PC-9 (cell line): ENCODE measurements at regions not wholly inside any gene's neighbourhood (a gene's known extent, or its start where the extent isn't known, plus 50 kb on each side); places are given as distances from the start of the nearest gene placed in this dataset.

ENCODE experiments used
- BruUV-seq: library from RNA; stranded (reverse); fragments of 400-500 nt; replicated peaks from 2 replicates; lab custom pipeline; 2021; lab: Mats Ljungman, UMichigan
- CTCF ChIA-PET: fragments of 300-600 bp; sonication (Branson Sonifier 250); formaldehyde crosslinking; loops from one replicate; lab custom pipeline; 2022; ENCODE audit warnings: antibody characterized with exemption; lab: Charles Lee
- POLR2A ChIA-PET: fragments of 300-600 bp; sonication (Branson Sonifier 250); formaldehyde crosslinking; loops from one replicate; lab custom pipeline; 2022; ENCODE audit warnings: antibody characterized with exemption; ENCODE audit not compliant: unreplicated experiment; lab: Charles Lee
- DNase-seq, 2 experiments: peaks; one replicate each; pipeline versions ENCODE4 v3.0.0 to v3.0.0-alpha.2; 2015 to 2022; ENCODE audit warnings: mixed read lengths in 1 of 2
- H2AFZ ChIP-seq: fragments of 200-600 bp; sonication (generic); 2 replicates; pipeline ENCODE4 v1.8.1; 2017; ENCODE audit warnings: antibody characterized with exemption
- H3F3A ChIP-seq: fragments of 200-600 bp; sonication (generic); 2 replicates; pipeline ENCODE4 v1.8.1; 2017; ENCODE audit warnings: antibody characterized with exemption, mild to moderate bottlenecking, low read depth; ENCODE audit not compliant: insufficient read depth
- H3K27ac ChIP-seq: fragments of 200-600 bp; sonication (generic); 2 replicates; pipeline ENCODE4 v1.6.1; 2016; ENCODE audit warnings: mixed run types
- H3K27me3 ChIP-seq: fragments of 200-600 bp; sonication (generic); 2 replicates; pipeline ENCODE4 v1.6.1; 2016; ENCODE audit warnings: low read depth, mixed run types; ENCODE audit not compliant: insufficient read depth
- H3K36me3 ChIP-seq: fragments of 200-600 bp; sonication (generic); 2 replicates; pipeline ENCODE4 v1.6.1; 2016; ENCODE audit warnings: low read depth, mixed run types
- H3K4me1 ChIP-seq: fragments of 200-600 bp; sonication (generic); replicated peaks from 2 replicates; pipeline ENCODE4 v1.6.1; 2016; ENCODE audit warnings: mixed run types; ENCODE audit not compliant: insufficient read depth
- H3K4me2 ChIP-seq: fragments of 200-600 bp; sonication (generic); 2 replicates; pipeline ENCODE4 v1.6.1; 2017; ENCODE audit warnings: mixed run types
- H3K4me3 ChIP-seq: fragments of 200-600 bp; sonication (generic); 2 replicates; pipeline ENCODE4 v1.6.1; 2016; ENCODE audit warnings: mixed run types
- H3K79me2 ChIP-seq: fragments of 200-600 bp; sonication (generic); 2 replicates; pipeline ENCODE4 v1.6.1; 2017; ENCODE audit warnings: low read depth, mixed run types
- H3K9me2 ChIP-seq: fragments of 200-600 bp; sonication (generic); 2 replicates; pipeline ENCODE4 v1.8.1; 2017; ENCODE audit warnings: mild to moderate bottlenecking; ENCODE audit not compliant: insufficient read depth
- H3K9me3 ChIP-seq: fragments of 200-600 bp; sonication (generic); 2 replicates; pipeline ENCODE4 v1.8.1; 2016; ENCODE audit warnings: low read depth; ENCODE audit not compliant: insufficient read depth
- H4K20me1 ChIP-seq: fragments of 200-600 bp; sonication (generic); 2 replicates; pipeline ENCODE4 v1.8.1; 2017; ENCODE audit not compliant: insufficient read depth
- EZH2 ChIP-seq: fragments of 200-600 bp; sonication (generic); IDR thresholded peaks from 2 replicates; pipeline ENCODE4 v1.8.0; 2017; ENCODE audit warnings: antibody characterized with exemption, low read depth
- intact Hi-C: fragments of 100-400 bp; cut with micrococcal nuclease; formaldehyde crosslinking; loops from one replicate; pipeline ENCODE4 v1.10.0; 2022; ENCODE audit not compliant: unreplicated experiment
- TF ChIP-seq, protein P1 (sequence below): fragments of 200-600 bp; sonication (generic); conservative IDR thresholded peaks from 2 replicates; pipeline ENCODE4 v1.6.1; 2017; ENCODE audit warnings: mixed run types, antibody characterized with exemption, mild to moderate bottlenecking, moderate library complexity

DNA sequence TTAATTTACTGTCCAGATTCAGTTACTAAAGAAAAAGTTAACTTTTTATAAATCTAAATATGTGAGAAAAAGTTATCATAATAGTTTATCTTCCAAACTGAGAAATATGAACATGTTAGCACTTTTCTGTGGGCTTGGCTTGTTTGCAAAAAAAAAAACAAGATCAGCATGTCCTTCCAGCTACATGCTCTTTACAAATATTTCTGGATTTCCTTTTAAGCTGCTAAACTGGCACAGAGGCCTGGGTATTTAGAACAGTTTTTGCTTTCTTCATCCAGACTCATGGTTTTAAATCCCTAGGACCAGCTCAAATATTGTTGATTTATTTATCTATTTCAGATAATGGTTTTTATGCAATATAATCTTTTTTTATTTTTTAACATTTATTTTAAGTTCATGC lies 1444.5 kb upstream of the FLRT2 start:
- H2AFZ ChIP-seq, result no peak overlapping the region
- H3K27me3 ChIP-seq, result no peaks in the 10 kb centered on the region
- no peaks in the 10 kb centered on the region for H3K9me3 ChIP-seq
- TF ChIP-seq, protein P1, sequence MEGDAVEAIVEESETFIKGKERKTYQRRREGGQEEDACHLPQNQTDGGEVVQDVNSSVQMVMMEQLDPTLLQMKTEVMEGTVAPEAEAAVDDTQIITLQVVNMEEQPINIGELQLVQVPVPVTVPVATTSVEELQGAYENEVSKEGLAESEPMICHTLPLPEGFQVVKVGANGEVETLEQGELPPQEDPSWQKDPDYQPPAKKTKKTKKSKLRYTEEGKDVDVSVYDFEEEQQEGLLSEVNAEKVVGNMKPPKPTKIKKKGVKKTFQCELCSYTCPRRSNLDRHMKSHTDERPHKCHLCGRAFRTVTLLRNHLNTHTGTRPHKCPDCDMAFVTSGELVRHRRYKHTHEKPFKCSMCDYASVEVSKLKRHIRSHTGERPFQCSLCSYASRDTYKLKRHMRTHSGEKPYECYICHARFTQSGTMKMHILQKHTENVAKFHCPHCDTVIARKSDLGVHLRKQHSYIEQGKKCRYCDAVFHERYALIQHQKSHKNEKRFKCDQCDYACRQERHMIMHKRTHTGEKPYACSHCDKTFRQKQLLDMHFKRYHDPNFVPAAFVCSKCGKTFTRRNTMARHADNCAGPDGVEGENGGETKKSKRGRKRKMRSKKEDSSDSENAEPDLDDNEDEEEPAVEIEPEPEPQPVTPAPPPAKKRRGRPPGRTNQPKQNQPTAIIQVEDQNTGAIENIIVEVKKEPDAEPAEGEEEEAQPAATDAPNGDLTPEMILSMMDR, result no peak
- TF ChIP-seq EZH2, result no peak
- ChIA-PET CTCF (interaction anchor here (0.7 kb wide), 1 partner anchor 208 kb away, joined by 3 read pairs; no protein-coding TSS in a partner anchor), POLR2A (no interaction called here)
- no peak overlapping the region for H3K4me2 ChIP-seq
- no peaks in the 10 kb centered on the region for H4K20me1 ChIP-seq
- H3K36me3 ChIP-seq, result no peaks in the 10 kb centered on the region
- no peak for DNase-seq
- no peak overlapping the region for H3K27ac ChIP-seq
- no peak overlapping the region for H3K4me3 ChIP-seq
- H3K79me2 ChIP-seq, result no peaks in the 10 kb centered on the region
- H3K4me1 ChIP-seq, result no peaks in the 10 kb centered on the region
- intact Hi-C loops, result no loop called here
- no TSS peak for BruUV-seq
- no peaks in the 10 kb centered on the region for H3F3A ChIP-seq
- H3K9me2 ChIP-seq, result no peaks in the 10 kb centered on the region

DNA sequence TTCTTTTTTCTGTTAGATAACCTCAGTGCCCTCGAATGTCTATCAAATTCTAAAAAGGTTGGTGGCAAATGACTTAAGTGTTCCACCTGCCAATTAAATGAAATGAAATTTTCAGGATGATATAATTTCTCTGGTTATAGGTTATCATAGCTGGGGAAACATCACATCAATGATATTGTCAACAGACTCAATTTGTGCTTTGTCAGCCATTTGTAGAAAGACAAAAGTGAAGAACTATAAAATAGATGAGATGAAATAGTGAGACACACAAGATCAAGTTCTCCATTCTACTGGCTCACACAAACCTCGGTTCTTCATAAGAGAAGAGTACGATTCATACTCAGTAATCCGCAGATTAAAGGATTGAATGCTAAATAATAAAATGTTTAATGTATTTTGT lies 1443.2 kb upstream of the FLRT2 start:
- H3K36me3 ChIP-seq, result no peaks in the 10 kb centered on the region
- no peaks in the 10 kb centered on the region for H3K9me3 ChIP-seq
- H3K27me3 ChIP-seq, result no peaks in the 10 kb centered on the region
- H3F3A ChIP-seq, result no peaks in the 10 kb centered on the region
- TF ChIP-seq, protein P1, result no peak
- no peak for TF ChIP-seq EZH2
- no peaks in the 10 kb centered on the region for H3K4me1 ChIP-seq
- no peak overlapping the region for H3K4me2 ChIP-seq
- no peaks in the 10 kb centered on the region for H3K9me2 ChIP-seq
- POLR2A ChIA-PET, result no interaction called here
- no peak overlapping the region for H2AFZ ChIP-seq
- no peak overlapping the region for H3K4me3 ChIP-seq
- no peak overlapping the region for H3K27ac ChIP-seq
- CTCF ChIA-PET, result no interaction called here
- no peaks in the 10 kb centered on the region for H3K79me2 ChIP-seq
- BruUV-seq, result no TSS peak
- intact Hi-C loops, result no loop called here
- no peak for DNase-seq
- no peaks in the 10 kb centered on the region for H4K20me1 ChIP-seq

DNA sequence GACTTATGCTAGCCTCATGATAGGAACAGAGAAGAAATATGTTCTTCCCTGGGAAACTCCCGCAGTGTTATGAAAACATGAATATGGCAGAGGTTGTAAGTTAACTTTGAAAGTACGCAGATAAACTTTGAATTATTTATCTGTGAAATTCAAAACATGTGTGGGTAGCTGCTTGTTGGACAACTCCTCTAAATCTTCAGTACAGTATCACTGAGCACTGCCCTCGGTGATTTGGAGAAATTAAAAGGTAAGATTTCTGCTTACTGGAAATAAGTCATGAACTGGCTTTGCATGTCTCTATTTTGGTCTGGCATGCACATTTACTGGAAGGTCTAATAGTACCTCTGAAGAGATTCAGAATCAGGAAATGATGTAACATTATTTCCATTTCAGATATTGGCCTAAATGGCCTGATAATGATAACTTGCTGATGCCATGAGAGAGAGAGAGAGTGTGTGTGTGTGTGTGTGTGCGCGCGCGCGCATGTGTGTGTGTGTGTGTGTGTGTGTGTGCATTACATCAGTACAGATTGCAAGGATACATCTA lies 1441.9 kb upstream of the FLRT2 start:
- no peaks in the 10 kb centered on the region for H3K4me1 ChIP-seq
- no peaks in the 10 kb centered on the region for H3K27me3 ChIP-seq
- DNase-seq, result no peak
- no peak overlapping the region for H2AFZ ChIP-seq
- no TSS peak for BruUV-seq
- no peaks in the 10 kb centered on the region for H3K9me2 ChIP-seq
- no peaks in the 10 kb centered on the region for H3F3A ChIP-seq
- intact Hi-C loops, result no loop called here
- TF ChIP-seq, protein P1, result no peak
- H3K27ac ChIP-seq, result no peak overlapping the region
- H3K79me2 ChIP-seq, result no peaks in the 10 kb centered on the region
- H3K9me3 ChIP-seq, result no peaks in the 10 kb centered on the region
- no peak overlapping the region for H3K4me2 ChIP-seq
- H3K4me3 ChIP-seq, result no peak overlapping the region
- ChIA-PET POLR2A (no interaction called here), CTCF (no interaction called here)
- H4K20me1 ChIP-seq, result no peaks in the 10 kb centered on the region
- no peaks in the 10 kb centered on the region for H3K36me3 ChIP-seq
